ENCODE measurements at regions not wholly inside any gene's neighbourhood (a gene's known extent, or its start where the extent isn't known, plus 50 kb on each side); places are given as distances from the start of the nearest gene placed in this dataset.
"Not testable (repeated sequence)": the region's sequence is repeated elsewhere in the genome, so short reads cannot be mapped to it uniquely, and the experiment has no call there.

DNA sequence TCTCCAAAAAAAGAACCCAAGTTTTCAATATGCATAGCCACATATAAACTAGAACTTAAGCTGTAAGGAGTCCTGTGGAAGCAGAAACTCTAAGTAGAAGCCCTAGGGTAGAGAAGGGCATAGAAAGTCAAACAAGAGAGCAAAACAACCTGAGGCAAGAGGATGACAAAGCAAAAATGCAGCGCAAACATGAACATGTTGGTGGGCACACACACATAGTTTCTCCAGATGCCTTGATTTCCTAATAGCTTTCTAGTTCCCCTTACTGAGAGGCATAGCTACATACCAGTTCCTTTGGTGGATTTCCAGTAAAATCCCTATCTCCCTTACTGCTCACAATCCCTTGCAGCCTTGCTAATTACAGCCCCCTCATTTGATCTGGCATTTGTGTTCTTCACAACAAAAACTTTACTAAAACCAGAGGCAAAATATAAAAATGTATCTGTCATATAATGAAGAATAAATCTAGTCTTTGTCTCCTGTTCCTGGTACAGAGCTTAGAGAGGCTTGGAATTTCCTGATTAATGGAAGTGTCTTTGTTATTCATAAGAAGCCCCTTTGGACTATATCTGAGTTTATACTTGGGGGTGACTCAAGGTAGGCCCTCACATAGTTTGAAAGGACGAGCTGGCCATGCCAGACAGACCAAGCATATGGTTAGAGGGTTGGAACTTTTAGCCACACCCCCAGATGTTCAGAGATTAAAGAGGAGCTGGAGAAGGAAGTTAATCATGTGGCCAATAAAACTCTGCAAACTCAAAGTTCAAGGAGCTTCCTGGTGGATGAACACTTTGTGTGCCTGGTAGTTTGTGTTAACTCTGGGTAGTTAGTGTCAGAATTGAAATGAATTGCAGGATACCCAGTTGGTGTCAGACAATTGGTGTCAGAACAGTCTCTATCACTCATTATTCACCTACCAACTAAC lies 52.7 kb upstream of the ZCCHC13 start:
- no peak for DNase-seq (ENCODE audit: low read depth in 3 of 3)

DNA sequence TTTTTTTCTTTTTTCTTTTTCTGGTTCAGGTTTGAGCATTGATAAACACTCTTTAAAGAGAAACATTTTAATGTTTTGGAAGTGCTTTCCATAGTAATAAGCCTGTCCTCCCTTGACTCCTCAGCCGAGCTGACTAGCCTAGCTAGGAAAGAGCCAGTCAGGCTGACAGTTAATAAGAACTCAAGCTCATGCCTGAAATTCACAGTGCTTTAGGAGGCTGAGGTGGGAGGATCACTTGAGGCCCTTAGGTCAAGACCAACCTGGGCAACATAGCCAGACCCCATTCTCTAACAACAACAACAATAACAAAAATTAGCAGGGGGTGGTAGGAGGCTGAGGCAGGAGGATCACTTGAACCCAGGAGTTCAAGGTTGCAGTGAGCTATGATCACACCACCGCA lies 53.4 kb upstream of the ZCCHC13 start:
- no peak for DNase-seq (ENCODE audit: low read depth in 3 of 3)

DNA sequence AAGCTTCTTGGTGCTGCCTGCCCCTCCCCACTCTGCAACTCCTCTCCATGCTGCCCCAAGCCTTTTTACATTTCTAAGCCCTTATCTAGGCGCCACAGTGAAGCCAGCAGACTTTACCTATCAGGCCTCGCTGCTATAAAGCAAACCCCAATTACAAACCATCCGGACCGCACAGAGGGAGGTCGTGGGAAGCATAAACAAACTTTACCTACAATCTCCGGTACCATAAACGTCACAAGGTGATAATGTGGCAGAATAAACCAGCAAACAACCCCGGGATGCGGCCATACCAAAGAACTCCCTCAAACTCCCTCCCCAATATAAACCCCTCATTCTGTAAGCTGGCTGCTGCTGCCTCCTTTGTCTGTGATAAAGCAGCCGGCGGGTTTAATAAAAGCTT lies 54.0 kb upstream of the ZCCHC13 start:
- DNase-seq (ENCODE audit: low read depth in 3 of 3), result no peak

DNA sequence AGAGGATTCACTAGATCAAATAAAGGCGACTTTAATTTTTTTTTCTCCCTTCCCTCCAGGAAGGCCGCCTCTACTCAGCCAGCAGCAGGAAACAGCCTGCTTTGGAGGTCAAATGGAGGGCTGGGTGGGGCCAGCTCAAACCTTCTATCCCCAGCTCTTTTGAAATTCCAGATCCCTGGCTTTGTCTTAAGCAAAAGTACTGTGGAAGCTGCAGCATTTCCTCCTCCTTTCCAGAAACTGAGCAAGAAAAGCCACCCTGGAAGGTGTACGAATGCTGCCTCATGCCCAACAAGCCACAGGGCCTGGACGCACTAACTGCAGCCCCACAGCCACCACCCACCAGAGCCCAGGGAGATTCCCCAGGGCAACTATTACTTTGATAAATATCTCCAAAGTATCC lies 55.1 kb upstream of the ZCCHC13 start:
- no peak for DNase-seq (ENCODE audit: low read depth in 3 of 3)

DNA sequence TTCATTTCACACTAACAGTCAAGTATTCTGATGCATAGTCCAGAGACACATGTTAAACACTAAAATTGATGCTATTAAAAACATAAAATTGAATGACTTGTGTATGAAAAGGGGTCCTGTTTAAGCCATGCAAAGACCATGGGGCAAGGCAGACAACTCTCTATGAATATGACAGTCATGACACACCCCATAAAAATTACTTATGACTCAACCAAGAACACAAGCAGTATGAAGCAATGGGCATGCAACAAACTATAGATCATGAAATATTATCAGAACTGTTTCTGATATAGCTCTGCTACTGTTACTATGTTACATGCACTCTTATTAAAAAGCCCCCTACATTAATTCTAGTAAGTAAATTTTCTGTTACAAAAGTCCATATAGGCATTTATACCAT lies 57.5 kb upstream of the ZCCHC13 start:
- DNase-seq (ENCODE audit: low read depth in 3 of 3), result no peak

DNA sequence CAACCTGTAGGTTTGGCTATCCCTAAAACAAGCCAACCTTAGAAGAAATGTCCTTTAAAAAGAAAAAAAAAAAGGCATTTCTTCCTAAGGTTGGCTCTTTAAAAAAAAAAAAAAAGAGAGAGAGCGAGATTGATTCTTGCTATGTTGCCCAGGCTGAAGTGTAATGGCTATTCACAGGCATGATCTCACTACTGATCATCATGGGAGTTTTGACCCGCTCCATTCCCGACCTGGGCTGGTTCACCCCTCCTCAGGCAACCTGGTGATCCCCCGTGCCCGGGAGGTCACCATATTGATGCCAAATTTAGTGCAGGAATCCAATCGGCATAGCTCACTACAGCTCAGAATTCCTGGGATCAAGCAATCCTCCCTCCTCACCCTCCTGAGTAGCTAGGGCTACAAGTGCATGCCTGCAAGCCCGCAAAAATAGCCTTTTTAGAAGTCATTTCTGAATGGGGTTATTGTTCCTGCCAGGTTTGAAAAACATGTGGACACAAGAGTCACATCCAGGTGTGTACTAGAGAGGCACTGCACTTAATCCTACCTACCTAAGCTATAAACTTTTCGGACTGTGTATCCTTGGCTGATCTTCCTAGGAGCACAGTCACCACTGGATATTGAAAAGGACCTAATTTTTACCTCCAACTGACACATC lies 61.4 kb upstream of the ZCCHC13 start:
- DNase-seq (ENCODE audit: low read depth in 3 of 3), result no peak

DNA sequence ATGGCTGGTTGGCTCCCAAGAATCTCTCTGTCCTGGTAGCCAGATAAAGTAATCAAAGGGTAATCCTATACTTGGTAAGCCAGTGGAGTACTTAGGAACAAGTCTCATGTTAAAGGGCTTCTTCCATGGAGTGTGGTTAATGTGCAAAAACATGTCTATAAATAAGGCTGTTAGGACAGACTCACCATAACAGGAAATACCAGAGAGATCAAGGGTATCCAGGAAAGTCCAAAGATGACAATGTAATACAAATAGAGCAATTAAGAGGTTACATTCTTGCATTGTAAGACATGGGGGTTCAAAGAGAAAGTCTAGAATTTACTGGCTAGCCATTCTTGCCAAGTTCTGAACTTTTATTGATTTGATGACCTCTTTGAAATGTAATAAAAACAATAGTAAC lies 61.9 kb upstream of the ZCCHC13 start:
- DNase-seq (ENCODE audit: low read depth in 3 of 3), result no peak

DNA sequence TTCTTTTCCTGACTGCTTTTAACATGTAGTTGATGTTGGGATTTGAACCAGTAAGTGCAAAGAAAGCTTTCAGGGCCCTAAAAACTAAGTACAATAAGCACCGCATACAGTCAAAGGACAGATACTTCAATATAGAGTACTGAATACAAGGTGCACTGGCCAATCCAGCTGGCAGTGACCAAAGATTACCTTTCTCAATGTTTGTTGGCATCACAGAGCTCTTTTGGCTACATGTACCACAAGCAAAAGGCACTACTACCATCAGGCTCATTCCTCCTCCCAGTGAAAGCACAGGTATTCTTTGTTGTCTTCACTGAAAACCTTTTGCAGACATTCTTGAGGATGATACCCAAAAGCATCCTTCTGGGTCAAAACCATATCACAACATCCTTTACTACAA lies 65.2 kb upstream of the ZCCHC13 start:
- DNase-seq (ENCODE audit: low read depth in 3 of 3), result no peak

DNA sequence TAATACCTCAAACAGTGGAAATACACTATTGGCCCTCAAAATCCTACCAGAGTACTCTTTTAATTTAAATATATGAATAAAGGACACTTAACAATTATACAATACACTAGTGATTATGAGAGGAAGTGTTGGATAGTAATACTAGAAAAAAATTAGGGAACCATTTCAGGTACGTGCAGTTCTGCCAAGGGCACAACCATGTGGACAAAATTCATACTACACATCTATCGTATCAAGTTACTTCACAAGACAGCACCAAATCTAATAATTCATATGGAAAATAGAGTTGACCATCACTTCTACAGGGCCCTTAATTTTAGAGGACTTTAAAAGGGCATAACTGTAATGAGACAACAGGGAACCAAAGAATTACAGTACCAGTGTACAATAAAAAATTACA lies 69.2 kb upstream of the ZCCHC13 start:
- no peak for DNase-seq (ENCODE audit: low read depth in 3 of 3)

DNA sequence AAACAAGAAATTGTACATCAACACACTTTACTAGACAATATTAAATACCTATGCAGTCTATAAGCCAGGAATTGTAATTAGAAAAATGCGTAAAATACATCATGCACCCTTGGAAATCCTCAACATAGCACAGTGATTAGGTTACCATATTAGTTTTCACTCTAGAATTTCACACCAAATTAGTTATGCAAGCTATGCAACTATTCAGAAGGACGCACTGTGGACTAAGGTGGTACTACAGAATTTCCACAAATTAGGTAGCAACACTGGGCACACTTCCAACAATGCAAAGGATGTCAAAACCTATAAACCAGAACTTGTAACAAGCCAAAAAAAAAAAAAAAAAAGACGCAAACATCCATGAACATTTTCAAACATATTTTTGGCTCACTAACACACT lies 71.1 kb upstream of the ZCCHC13 start:
- DNase-seq (ENCODE audit: low read depth in 3 of 3), result no peak

DNA sequence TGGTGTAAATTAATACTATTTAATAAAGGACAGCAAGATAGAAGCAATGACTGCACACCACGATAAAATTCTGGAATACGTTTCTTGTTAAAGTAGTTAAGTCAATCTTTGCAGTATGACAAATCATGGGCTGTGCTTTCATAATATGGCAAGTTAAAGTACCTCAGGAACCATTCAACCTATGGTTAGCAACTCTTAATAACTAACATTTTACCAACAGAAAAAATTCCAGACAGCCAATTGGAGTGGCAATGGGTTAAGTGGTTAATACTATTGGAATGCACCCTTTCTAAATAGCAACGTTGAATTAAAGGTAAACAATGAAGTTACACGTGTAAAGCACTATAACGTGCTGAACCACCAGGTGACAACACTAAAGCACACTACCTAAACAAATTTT lies 72.4 kb upstream of the ZCCHC13 start:
- DNase-seq (ENCODE audit: low read depth in 3 of 3), result no peak

DNA sequence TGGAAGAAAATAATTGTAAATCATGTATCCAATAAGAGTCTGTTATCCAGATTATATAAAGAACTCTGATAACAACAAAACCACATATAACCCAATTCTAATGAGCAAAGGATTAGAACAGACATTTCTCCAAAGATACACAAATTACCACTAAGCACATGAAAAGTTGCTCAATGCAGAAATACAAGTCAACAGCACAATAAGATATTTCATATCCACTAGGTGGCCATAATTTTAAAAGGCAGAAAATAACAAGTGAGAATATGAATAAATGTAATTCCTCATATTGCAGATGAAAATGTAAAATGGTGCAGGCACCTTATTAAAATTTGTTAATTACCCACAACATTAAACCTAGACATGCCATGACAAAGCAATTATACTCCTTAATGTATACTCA lies 73.9 kb upstream of the ZCCHC13 start:
- DNase-seq (ENCODE audit: low read depth in 3 of 3), result no peak

DNA sequence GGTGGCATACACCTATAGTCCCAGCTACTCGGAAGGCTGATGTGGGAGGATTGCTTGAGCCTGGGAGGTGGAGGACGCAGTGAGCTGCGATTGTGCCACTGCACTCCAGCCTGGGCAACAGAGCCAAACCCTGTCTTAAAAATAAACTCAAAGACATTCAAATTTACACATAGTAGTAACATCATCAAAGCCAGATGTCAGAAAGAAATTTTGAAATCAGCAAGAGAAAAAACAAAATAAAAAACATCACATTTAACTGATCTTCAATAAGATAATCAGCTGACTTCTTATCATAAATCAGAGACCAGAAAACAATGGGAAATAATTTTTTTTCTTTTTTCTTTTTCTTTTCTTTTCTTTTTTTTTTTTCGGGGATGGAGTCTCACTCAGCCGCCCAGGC lies 78.9 kb upstream of the ZCCHC13 start:
- DNase-seq (ENCODE audit: low read depth in 3 of 3), result no peak

DNA sequence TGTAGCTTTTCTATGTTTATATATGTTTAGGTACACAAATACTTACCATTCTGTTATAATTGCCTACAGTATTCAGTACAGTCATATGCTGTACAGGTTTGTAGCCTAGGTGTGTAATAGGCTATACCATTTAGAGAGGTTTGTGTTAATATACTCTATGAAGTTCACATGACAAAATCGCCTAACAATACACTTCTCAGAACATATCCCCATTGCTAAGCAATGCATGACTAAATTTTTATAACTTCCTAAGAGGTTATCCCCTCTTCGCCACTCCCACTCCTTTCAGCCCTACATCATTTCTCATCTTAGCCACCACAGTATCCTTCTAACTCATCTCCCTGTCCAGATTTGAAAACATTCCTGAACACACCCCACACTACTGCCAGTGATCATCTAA lies 83.7 kb upstream of the ZCCHC13 start:
- no peak for DNase-seq (ENCODE audit: low read depth in 3 of 3)

DNA sequence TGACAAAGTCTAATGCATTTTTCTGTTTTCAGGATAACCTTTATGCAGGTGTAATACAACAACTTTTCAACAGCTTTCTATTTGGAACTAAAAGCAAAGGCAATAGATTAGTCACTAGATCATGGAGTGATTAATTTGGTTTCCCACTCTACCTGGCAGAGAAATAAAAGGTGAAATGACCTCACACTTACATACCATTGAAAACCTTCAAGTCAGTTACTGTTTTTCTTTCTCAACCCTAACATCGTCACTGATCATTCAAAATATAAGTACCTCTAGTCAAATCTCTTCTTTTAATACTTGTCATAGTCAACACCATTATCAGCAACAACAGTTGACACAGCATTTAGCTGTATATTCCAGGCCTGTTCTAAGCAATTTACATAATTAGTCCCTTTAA lies 85.1 kb upstream of the ZCCHC13 start:
- no peak for DNase-seq (ENCODE audit: low read depth in 3 of 3)

DNA sequence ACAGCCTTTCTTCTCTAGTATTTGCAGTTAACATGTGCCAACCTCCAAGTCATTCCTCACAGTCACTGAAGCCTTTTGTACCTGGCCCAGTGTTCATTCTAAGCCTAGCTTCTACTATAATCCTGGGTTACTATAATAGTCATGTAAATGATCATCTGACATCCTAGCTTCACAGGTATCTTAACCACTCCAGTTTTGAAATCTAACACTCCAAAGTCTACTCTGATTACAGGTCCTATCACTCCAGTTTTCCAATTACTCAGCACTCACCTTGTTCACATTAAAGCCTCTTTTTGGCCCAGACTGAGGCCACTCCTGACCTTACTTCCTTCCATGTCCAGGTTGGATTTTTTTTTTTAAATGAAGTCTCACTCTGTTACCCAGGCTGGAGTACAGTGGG lies 87.6 kb upstream of the ZCCHC13 start:
- DNase-seq (ENCODE audit: low read depth in 3 of 3), result no peak

DNA sequence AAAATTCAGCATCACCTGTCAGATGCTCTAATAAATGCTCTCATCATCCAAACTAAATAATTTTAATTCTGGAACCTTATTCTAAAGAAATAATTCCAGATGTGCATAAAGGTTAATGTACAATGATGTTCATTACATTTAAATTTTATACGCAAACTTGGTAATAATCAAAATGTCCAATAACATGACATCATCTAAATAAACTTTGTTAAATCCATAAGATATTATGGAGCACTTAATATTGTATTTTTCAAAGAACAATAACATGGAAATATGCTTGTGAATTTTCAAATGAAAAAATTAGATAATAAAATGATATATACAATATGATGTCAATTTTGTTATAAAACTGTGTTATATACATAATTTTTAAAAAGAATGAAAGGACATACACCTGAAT lies 92.1 kb upstream of the ZCCHC13 start:
- DNase-seq (ENCODE audit: low read depth in 3 of 3), result no peak

DNA sequence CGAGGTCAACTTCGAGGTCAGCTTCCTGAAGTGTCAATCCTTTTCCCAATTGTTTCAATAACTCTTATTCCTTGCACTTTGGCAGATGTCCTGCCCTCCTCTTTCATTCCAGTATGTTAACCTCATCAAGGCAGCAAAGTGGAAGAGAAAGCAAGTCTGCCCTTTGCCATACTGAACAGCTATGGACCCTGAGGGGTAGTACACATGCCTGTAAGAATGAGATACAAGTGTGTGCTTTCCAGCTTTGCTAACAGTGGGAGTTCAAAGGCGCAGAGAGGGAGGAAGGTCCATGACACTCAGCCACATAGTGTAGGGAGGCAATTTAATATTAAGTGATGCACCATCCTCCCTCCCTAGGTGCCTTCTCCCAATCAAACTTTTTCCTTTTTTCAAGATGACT lies 96.4 kb upstream of the ZCCHC13 start:
- DNase-seq (ENCODE audit: low read depth in 3 of 3), result no peak

DNA sequence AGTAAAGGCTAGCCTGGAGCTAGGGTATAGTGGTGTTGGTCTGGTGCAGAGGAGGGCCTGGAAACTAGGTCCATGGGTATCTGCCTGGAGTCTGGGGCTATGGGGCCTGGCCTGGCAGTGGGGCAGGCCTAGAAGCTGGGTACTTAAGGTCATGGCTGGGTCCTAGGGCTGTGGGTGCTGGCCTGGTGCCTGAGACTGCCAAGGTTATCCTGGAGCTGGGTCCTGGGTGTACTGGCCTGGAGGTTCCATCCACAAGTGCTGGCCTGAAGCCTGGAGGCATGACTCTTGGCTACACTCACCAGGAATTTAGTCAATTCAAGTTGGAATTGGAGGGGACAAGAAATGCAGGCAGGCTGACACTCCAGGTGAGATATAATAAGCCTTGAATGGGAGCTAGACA lies 108.4 kb upstream of the ZCCHC13 start:
- no peak for DNase-seq (ENCODE audit: low read depth in 3 of 3)

DNA sequence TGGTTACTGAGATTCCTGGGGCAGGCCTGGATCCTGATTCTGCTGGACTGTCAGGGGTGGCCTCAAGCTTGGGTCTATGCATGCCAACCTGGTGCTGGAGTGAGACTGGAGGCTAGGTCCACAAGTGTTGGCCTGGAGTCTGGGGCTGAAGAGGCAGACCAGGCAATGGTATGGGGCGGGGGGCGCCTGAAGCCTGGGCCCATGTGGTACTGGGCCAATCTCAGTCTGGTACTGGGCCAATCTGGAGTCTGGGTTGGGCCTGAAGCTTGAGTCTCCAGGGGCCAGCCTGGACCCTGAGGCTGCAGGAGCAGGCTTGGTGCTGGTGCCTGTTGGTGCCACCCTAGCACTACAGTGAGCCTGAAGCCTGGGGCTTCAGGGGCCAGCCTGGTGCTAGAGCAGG lies 108.9 kb upstream of the ZCCHC13 start:
- no peak for DNase-seq (ENCODE audit: low read depth in 3 of 3)

DNA sequence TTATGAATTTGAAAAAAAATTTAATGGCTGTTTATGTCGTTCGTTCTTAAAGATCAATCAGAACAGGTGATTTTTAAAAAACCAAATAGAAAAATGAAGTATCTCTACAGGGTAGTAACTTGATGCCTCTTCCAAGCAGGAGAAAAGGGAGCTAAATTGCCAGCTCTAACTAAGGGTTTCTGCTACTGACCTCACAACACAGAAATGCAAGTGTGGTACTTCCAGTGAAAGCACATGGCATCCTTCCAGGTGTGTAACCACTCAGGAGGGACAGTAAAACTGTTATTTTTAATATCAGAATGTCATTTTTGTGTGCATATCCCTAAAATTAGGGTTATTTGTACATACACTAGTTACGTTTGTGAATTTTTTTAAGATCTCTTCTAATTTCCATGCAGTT lies 116.8 kb upstream of the ZCCHC13 start:
- DNase-seq (ENCODE audit: low read depth in 3 of 3), result no peak

DNA sequence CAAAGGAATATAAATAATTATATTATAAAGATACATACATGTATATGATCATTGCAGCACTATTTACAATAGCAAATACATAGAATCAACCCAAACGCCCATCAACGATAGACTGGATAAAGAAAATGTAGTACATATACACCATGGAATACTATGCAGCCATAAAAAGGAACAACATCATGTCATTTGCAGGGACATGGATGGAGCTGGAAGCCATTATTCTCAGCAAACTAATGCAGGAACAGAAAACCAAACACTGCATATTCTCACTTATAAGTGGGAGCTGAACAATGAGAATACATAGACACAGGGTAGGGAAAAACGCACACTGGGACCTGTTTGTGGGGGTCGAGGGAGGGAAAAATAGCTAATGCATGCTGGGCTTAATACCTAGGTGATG lies 120.9 kb upstream of the ZCCHC13 start:
- DNase-seq (ENCODE audit: low read depth in 3 of 3), result not testable (repeated sequence)

DNA sequence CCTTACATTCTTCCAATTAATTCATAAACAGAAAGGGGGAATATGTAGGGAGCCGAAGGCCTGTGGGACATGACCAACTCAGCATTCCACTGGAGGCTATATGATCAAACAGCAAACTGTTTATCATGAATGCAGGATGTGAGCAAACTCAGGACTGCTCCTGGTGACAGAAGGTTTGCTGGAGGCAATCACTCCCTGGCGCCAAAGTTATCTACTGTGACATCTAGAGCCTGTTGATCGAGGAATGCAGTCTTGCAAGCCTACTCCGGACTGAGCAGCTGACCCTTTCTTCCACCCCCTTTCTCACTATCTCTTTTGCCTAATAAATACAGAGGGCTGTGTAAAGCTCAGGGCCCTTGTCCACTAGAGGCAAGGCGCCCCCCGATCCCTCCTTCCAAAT lies 122.0 kb upstream of the ZCCHC13 start:
- DNase-seq (ENCODE audit: low read depth in 3 of 3), result not testable (repeated sequence)

DNA sequence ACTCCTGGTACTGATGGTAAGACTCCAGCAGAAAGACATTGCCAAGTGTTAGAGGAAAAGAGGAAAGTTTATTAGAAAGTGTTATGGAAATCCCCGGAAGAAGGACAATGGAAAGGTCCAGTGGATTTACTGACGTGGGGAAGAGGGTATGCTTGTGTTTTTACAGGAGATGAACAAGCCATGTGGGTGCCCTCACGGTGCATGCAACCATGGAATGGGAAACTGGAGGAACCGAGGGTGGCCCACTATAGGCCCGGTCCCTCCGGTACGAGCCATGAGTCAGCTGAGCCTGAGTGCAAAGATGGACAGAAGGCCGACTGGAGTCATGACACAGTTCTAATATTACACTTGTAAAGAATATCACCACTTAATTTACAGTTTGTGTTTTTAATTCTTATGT lies 123.3 kb upstream of the ZCCHC13 start:
- DNase-seq (ENCODE audit: low read depth in 3 of 3), result no peak
